Stimulated activated CD8-positive, alpha-beta memory T cell treated with anti-CD3 and anti-CD28 coated beads, Interleukin-12 subunit alpha, Interleukin-12 subunit beta, amount 100 ng/mL, for 1 hour (primary cell): ENCODE measurements at regions not wholly inside any gene's neighbourhood (a gene's known extent, or its start where the extent isn't known, plus 50 kb on each side); places are given as distances from the start of the nearest gene placed in this dataset.

ENCODE experiments used
- DNase-seq: peaks from one replicate; pipeline ENCODE4 v3.0.0-alpha.2; 2020; ENCODE audit warnings: low read depth

DNA sequence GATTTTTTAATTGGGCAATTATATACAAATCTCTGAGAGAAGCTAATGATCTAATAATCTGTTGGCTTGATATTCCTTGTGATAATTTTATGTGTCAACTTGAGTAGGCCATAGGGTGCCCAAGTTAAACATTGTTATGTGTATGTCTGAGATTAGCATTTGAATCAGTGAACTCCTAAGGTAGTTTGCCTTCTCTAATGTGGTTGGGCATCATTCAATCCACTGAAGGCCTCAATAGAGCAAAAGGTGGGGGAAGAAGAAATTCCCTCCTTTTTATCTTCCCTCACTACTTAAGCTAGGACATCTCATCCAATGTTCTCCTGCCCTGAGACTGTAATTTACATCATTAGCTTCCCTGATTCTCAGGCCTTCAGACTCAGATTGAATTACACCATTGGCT lies 394.5 kb downstream of the LMO4 start:
- no peak for DNase-seq

DNA sequence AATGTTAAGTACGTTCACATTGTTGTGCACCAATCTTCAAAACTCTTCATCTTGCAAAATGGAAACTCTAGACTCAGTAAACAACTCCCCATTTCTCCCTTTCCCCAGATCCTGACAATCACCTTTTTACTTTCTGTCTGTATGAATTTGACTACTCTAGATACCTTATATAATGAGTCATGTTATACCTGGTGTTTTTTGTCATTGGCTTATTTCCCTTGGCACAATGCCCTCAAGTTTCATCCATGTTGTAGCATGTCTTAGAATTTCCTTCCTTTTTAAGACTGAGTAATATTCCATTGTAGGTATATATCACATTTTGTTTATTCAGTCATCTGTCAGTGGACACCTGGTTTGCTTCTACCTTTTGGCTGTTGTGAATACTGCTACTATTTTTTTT lies 399.5 kb downstream of the LMO4 start:
- no peak for DNase-seq

DNA sequence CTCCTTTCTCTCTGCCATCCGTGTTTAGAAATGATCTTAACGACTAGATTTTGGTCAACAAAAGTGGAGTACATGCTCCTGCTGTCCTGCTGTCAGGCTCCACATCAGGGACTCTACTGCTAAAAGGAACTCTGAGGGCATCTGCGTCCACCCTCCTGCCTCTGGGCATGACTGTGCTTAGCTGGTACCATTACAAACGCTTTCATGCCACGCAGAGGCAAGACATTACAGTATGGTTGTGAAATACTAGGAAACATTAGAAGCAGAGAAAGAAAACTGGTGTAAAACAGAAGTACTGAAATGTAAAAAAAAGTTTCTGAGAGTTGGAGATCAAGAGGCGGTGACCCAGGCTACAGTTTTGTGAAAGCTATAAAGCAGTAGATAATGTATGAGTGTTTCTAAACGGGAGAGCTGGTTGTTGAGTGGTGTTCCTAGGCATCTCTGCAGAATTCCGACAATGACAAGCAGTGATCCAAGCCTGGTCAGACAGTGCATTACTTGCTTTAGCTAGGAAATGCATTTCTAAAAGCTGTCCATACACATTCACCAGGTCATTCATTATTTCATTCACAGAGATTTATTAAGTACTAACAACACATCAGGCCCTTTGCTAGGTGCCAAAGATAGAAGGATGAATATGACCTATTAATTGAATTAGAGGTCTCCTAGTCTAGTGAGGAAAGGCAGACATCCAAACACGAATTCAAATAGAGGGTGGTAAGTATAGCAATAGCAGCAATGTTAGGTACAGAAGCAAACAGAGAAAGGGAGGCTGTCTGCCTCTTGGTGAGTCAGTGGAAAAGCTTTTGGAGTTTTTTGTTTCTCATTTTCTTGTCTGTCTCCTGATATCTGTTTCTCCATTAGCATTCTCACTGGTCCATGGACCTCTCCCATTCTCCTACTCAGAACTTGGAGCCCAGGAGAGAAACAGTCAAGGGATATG lies 401.9 kb downstream of the LMO4 start:
- DNase-seq: no peak

DNA sequence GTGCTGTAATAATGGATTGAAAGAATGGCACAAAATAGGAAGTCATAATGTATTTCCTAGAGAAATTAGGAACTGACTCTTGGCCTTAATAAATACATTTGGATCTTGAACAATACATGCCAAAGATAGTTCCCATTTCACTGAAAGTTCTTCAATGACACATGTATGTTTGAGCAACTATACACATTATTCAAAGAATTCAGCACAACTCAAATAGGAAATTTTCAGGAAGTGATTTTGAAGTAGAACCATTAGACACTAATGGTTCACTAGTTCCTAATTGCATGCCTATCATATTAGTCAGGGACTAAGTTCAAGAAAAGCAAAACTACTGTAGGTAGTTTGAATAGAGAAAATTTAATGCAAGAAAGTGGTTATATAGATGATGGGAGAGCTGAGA lies 404.7 kb downstream of the LMO4 start:
- DNase-seq: no peak

DNA sequence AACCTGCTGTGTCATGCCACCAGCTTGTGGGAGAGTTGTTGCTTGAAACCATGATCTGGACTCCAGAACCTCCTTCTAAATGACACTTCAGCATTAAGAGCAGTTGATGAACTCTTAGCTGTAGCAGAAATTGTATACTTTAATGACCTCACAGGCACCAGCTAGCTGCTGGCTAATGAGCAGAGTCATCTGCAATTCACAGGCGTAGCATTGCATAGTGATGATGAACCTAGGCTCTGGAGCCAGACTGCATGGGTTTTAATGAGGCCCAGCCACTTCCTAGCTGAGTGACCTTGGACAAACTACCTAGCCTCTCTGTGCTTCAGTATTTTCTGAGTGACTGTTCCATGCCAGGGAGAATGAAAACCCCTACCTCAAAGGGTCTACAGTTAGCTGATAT lies 407.1 kb downstream of the LMO4 start:
- DNase-seq: no peak

DNA sequence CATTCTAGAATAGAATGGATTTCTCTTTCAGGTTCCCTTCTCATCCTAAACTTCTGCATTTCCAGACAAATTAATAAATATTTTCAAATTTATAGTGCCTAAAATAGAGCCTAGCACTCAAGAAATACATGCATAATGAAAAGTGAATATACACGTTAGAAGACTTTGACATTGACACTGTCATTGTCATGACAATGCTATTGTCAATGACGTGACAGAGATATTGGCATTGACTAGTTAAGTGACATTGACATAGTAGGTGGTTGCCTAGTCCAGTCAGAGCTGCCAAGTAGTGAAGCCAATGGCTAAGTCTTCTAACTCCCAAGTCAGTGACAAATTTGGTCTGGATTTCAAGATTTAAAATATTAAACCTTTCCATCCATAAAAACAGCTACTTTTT lies 410.5 kb downstream of the LMO4 start:
- DNase-seq: no peak

DNA sequence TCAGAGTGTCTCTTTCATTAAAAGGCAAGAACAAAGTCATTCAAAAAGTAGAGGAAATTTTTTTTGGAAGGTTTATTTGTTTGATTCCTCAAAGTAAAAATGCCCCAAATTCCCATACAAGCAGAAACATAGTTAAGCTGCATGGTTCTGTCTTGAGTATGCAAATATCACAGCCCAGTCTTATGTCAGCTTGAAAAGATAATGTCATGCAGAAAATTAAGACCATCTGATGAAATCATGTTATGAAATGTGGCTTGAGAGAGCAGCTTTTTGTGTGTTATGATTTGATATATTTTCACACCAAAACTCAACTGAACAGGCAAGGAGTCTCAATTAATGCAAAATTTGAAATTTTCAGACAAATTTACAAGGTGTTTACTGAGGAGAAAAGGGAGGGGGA lies 411.0 kb downstream of the LMO4 start:
- no peak for DNase-seq

DNA sequence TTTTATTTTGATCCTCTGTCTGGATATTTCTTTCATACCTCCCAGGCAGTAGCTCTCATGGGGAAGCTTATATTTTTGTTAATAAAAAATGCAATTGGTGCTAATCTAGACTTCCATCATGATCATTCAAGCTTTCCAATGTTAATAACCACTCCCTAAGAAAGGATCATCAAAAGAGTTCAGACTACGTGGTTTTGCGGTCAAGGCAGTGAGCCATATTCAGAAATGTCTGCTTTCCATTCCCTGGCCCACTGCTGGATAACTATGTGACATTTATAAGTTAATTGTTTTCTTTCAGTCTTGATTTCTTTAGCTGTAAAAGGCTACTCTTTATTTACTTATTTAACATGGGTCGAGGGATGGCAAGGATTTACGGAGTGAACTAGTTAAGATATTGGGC lies 414.6 kb downstream of the LMO4 start:
- no peak for DNase-seq

DNA sequence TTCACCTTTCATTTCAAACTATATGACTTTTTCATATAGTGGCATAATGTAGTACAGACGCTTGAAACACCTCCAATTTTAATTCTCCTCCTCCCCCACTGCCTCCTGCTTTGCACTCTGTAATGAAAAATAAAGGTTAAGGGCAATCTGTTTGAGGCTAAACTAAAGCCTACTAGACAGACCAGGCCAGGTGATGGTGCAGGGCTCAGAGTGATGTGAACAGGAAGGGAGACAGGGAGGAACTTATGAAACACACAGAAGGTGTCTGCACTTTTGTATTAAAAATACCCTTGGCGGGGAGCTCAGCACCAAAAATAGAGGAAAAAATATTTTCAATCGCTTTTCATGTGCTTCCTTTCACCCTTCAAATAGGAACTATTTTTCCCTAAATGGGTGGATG lies 415.4 kb downstream of the LMO4 start:
- no peak for DNase-seq

DNA sequence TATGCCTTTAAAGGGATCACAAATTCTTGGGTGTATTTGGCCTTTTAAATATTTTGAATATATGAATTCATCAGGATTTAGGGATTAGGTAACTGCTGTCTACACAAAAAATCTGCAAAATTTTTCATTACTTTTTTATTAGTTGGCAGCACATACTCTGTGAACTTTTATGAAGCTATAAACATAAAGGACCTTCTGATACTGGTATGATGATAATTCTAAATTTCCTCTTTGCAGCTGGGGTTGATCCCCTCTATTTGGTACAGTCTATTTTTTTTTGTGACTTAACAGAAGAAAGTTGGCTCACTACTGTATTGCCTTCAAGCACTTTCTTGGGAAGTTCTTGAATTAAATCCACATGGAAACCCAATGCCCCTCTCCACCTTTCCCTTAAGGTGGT lies 416.1 kb downstream of the LMO4 start:
- DNase-seq: no peak

DNA sequence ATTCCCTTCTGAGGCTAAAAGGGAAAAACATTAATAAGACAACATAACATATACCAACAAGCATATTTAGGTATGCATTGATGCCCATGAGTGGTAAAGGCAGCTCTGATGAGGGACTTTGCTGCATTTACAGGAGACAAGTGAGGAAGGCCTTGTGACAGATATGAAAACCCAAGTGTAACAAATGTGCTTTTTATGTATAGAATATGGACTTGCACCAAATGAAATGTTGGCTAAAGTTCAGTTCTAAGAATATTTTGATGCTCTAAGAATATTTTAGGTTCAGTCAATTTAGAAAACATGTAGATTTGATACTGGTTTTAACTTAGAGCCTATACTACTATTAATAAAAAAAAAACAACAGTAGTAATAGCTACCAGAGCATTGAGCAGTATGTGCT lies 424.7 kb downstream of the LMO4 start:
- no peak for DNase-seq

DNA sequence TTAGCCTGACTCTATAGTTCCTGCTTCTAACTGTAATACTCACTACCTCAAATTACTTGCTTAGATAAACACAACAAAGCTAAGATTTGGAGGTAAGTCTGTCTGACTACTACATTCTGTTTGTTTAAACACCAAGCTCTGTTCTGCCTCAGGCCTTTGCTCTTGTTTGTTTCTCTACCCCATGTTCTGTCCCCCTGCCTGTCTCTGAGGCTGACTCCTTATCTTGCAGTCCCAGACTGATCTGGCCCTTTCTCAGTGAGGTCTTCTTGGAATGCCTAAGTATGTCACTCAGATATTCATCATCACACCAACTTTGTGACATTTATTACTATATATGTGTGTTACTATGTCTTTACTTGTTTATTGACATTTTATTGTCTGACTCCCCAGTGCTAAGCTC lies 425.5 kb downstream of the LMO4 start:
- DNase-seq: no peak

DNA sequence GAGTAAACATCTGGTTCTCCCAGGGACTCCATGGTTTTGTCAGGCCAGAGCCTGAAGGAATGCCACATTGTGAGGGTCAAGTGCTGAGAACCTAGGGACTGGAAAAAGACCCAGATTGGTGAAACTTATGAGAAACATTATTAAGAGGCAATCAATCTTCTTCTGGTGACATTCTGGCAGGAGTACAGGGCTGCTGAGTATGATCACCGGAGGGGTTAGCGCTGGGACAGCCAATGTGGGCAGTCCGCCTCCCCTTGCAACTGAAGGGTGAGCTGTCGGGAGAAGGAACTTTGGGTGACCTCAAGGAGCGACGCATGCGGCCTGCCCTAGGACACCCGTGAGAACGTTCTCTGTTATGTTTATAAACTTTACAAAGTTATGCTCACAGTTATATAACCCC lies 429.0 kb downstream of the LMO4 start:
- DNase-seq: no peak

DNA sequence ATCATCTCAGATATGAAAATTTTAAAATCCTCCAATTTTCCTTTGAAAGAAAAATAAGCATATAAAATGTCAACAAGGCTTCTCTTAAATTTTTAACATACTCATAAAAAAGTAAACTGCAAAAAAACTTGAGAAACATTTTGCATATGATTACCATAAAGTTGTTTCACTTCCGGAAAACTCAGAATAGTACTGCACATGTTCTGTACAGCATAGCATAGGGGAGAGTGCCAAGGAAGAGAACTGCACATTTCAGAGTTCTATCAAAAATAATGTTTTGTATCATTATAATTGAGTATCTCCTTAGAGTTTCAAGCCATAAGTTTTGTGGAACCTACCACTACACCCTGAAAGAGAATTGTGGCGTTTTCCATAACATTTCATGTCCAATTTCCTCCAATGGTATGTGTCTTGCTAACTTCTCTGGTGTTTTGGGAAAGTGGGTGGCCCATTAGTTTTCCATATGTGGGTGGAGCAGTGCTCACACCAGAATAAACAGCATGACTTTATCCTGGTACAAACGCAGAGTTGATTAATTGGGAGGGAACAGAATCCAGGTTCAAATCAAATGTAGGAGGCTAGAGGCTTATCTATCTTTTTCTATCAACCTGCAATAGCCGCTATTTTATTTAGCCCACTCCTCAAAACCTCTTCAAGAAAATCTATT lies 430.9 kb downstream of the LMO4 start:
- DNase-seq: no peak

DNA sequence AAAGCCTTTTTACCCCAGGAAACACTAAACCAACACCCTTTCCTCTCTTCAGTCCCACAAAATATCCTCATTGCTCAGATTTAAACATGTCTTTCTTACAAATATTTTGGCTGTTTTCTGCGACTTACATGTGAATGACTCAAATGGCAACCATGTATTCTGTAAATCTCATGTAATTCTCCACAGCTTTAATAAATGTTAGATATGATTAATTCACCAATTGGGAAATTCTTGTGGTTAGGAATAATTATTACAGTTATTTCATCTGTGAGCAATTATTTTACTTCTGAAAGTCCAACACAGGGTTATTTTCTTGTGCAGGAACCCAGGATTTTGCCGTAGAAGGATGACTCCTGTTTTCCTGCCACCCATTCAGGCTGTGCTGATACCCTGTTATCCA lies 431.5 kb downstream of the LMO4 start:
- no peak for DNase-seq

DNA sequence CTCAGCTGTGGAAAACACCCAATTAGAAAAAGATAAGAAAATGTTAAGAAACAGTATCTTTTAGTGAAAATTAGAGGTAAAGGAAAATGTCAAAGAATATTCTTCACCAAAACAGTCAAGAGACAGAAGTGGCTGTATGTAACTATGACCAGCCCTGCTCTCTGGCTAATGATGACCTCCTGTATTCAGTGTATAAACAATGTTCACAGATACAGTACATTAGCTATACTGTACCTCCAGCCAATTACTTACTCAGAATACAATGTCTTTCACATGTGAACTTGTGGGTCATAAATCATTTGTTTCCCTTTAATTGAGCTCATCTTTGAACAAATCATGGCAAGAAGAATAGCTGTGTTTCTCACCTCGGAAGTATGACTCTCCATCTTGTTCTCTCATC lies 432.0 kb downstream of the LMO4 start:
- DNase-seq: no peak

DNA sequence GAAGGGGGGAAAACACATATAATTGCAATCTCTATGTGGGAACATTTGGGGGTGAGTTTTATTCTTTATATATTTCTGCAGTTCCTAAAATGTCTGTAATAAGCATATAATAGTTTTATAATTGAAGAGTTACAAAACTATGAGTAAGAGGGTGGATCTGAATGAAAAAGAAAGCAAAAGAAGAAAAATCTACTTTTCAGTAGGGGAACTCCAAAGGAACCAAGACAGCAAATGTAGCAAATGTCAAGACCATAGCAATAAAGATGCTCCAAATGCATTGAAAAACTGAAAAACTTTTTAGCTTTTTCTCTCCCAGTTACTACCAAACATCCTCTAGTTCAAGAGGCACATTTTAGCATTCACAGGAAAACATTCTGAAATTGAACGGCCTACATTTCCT lies 434.8 kb downstream of the LMO4 start:
- no peak for DNase-seq

DNA sequence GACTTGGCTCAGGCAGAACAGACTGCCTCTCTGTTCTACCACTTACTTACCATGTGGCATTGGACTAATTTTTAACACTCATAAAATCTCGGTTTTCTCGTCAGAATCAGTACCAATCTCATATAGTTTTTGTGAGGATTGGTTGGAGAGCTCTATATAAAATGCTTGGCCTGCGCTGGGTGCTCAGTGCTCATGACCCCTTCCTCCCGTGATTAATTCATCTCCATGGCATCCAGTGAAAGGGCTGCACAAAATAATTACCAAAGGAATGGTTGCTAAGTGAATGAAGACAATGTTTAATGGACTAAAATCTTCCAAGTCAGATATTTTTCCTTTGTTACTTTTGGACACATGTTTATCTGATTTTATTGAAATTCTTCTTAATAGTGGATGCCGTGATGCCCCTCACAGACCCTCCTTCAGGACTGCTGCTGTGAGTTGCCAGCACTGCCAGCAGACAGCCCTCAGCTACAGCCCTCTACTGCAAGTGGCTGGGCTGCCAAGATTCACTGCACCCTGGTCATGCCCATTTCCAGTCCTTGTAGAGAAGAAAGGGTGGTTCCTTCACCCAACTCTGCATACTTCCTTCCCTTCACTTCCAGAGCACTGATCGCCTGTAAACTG lies 436.5 kb downstream of the LMO4 start:
- no peak for DNase-seq

DNA sequence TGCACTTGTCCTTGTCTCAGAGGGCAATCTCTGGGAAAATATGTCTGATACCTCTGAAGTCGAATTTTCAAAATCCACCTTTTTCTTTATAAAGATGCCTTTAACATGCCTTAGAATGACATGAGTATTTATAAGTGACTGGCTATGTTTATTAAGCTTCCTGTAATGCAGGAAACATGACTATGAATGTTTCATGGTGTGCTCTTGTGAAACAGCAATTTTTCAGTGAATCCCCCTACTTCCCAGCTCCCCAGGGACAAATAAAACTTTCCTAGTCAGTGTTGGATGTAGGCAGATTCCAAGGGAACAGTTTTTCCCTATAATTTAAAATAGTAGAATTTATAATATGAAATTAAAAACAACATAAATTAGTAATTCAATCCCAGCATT lies 437.0 kb downstream of the LMO4 start:
- DNase-seq: no peak

DNA sequence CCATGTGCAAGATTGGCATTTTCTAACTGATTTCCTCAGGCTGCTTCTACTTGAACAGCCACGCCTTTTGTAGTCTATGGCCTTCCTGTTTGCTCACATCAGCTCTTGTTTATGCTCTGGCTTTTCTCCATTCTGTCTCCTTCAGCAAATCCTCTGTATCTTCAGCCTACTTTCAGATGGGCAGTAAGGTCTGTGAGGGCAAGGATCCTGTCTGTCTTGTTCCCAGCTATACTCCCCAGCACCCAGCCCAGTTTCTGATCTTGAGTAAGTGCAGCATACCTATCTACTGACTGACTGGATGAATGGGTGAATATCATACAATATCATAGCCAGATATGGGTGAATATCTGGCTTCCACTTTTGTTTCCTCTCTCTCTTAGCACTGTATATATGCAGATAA lies 438.1 kb downstream of the LMO4 start:
- no peak for DNase-seq

DNA sequence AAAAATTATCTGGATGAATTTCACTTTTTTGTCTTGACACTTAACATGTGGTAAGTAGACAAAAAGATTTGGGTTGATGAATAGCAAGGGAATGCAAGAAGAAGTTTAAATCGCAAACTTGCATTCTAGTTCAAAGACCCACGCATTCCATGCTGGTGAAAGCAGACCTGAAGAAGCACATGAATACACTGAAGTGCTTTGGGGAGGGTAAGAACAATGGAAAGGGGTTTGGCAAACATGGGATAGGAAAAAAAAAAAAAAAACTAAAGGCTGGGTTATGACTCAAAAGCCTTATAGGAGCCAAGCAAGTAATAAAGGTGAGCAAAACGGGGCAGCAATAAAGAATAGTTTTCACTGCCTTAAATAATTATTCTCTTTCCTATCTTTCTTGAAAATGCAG lies 450.2 kb downstream of the LMO4 start:
- no peak for DNase-seq

DNA sequence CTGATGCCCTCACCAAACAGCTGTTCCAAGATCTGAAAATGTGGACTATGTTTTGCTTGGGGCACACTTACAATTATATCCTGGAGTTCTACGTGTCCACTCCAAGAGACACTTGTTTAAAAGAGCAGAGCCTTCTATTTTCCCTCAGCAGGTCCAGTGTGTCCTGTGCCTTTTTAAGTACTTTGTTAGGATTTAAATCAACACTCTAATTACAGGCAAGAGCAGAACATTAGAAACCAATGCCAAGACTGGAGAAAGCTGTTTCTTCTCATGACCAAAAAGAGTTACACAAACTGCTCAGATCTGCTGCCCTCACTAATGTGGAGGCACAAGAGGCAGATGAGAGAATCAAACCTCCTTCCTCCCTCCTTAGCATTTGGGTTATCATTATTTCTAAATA lies 452.9 kb downstream of the LMO4 start:
- DNase-seq: no peak

DNA sequence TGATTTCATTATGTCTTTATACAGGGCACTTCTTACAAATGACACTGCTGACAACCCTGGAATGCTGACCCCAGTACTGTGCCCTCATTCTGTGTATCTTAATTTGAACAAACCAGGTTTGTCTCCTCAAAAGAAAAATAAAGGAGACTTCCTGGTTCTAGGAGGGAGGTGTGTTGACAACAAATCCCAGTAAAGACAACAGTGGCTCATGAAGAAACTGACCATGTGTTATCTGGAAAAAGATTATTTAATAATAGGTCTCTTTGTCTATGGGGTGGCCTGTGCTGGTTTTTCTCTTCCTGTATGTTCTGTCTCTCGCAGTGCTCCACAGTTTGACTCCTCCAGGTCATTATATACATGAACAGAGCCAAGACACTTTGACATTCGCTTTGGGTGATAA lies 454.6 kb downstream of the LMO4 start:
- no peak for DNase-seq
